Coronary artery (tissue), 2 donors: ENCODE measurements at regions not wholly inside any gene's neighbourhood (a gene's known extent, or its start where the extent isn't known, plus 50 kb on each side); places are given as distances from the start of the nearest gene placed in this dataset.

Source experiments
- DNase-seq: peaks from one replicate; pipeline ENCODE4 v3.0.0-alpha.2; 2017; ENCODE audit warnings: low spot score
- H3K27ac ChIP-seq, 2 donors: fragments of 200-600 bp; sonication (generic); one replicate each; pipeline ENCODE4 v1.5.1; 2016 to 2019
- H3K4me3 ChIP-seq: fragments of 200-600 bp; sonication (generic); 2 replicates; pipeline ENCODE4 v1.5.1; 2016; ENCODE audit warnings: mild to moderate bottlenecking, moderate library complexity
- CTCF ChIP-seq: fragments of 200-600 bp; sonication (generic); IDR thresholded peaks from one replicate; pipeline ENCODE4 v1.5.1; 2019; ENCODE audit warnings: antibody characterized with exemption

- no peak for DNase-seq
- Histone ChIP-seq H3K4me3 (no peak overlapping the region), H3K27ac (no peak overlapping the region)
- TF ChIP-seq CTCF = no peak
These were observed 1078.9 kb upstream of the CDH9 start for GRCh38 chr5:28117273-28117672.

- no peak overlapping the region for H3K4me3 ChIP-seq
- H3K27ac ChIP-seq = no peak overlapping the region
- DNase-seq = no peak
- no peak for TF ChIP-seq CTCF
These were observed 1072.4 kb upstream of the CDH9 start for GRCh38 chr5:28110781-28111180.

GRCh38 chr5:28104080-28104479, 1065.7 kb upstream of the CDH9 start:
- no peak for TF ChIP-seq CTCF
- no peak overlapping the region for H3K4me3 ChIP-seq
- no peak for DNase-seq
- H3K27ac ChIP-seq = no peak overlapping the region

- no peak for DNase-seq
These were observed 1045.7 kb upstream of the CDH9 start for GRCh38 chr5:28084069-28084468.

GRCh38 chr5:28082610-28083009, 1044.2 kb upstream of the CDH9 start:
- no peak for DNase-seq
- Histone ChIP-seq H3K27ac (no peak overlapping the region), H3K4me3 (no peak overlapping the region)
- TF ChIP-seq CTCF = no peak

More at GRCh38 chr5:28084069-28084468, 1045.7 kb upstream of the CDH9 start:
- no peak for TF ChIP-seq CTCF
- H3K27ac ChIP-seq = no peak overlapping the region
- no peak overlapping the region for H3K4me3 ChIP-seq

GRCh38 chr5:28077291-28078240, 1039.2 kb upstream of the CDH9 start:
- Histone ChIP-seq H3K4me3 (no peak overlapping the region), H3K27ac (no peak overlapping the region)
- no peak for TF ChIP-seq CTCF
- no peak for DNase-seq

GRCh38 chr5:28066856-28067255, 1028.5 kb upstream of the CDH9 start:
- DNase-seq = no peak
- no peak overlapping the region for H3K4me3 ChIP-seq
- H3K27ac ChIP-seq = no peak overlapping the region
- no peak for TF ChIP-seq CTCF
